SW 1271 (cell line): ENCODE measurements at regions not wholly inside any gene's neighbourhood (a gene's known extent, or its start where the extent isn't known, plus 50 kb on each side); places are given as distances from the start of the nearest gene placed in this dataset.

Source experiments
- DNase-seq, 2 experiments: peaks; one replicate each; lab custom pipeline; 2025; lab: John Stamatoyannopoulos, UW

GRCh38 chrX:114332766-114333165 is 251.1 kb upstream of the HTR2C start:
- DNase-seq: no peak

DNA sequence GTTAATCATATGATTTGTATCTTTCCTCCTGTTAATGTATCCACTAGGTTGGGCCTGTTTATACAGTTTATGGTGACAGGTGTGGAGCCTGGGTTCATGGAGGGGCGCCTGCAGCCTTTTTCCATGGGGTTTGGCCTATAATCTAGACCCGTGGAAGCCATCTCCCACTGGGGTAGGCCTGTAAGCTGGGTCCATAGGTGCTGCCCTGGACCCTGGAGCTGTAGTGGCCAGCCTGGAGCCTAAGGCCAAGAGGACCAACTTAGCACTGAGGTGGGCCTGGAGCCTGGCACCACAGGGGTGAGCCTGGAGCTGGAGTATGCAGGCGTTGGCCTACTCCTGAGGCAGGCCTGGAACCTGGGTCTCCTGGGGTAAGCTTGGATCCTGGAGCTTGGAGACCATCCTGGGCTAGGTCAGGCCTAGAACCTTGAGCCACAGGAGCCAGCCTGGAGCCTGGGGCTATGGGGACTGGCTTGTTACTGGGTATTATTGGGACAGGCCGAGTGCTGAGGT is 249.4 kb upstream of the HTR2C start:
- DNase-seq: no peak

GRCh38 chrX:114338870-114339269 is 245.0 kb upstream of the HTR2C start:
- no peak for DNase-seq

GRCh38 chrX:114344756-114345349 is 239.0 kb upstream of the HTR2C start:
- peak in 1 of 2 experiments; percentile 5 for DNase-seq

DNA sequence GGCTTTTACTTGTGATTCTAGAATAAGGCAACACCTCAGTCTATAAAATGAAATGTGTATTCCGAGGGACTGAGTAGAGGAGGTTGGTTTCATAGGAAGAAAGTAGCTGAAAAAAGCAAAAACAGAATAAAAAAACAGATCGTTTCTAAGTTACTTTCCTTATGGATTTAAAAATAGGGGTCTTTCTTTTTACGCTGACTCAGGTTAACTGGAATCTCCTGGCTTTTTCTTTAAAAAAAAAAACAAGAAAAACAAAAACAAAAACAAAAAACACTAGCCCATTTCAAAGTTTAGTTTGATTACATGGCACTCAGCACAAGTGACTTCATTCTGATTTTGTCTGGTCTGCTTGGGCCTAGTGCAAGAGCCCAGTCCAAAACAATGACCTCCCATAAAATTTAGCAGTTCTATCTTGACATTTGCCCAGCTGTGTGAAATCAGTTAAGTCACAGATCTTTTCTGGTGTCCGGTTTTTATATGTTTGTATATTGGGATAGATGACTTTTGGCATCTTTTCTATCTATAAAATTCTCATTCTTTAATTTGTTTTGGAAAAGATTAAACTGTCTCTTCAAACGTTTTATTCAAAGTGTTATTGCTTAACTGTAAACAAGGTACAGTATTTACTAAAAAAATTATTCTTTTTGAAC is 222.7 kb upstream of the HTR2C start:
- DNase-seq: no peak

DNA sequence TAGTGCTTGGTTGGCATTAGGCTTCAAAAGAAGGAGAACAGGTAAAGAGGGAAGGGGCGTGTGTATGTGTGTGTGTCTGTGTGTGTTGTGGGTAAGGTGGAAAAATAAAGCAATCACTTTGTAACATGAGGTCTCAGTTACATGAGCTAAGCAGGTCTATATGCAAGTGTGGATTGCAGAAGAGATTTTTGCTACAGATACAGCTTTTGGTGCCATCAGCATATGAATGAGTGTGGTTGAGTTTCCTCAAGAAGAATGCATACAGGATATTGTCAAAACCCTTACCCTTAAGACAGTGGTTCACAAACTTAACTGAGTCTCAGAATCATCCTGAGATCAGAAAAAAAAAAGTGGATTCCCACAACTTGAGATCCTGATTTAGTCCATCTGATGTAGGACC is 220.5 kb upstream of the HTR2C start:
- no peak for DNase-seq

GRCh38 chrX:114365065-114365834 is 218.6 kb upstream of the HTR2C start:
- no peak for DNase-seq

- DNase-seq: no peak
Observed at GRCh38 chrX:114372937-114373336, 210.9 kb upstream of the HTR2C start.

GRCh38 chrX:114390251-114390796 is 193.6 kb upstream of the HTR2C start:
- no peak for DNase-seq
